HG02943 (cell line): ENCODE measurements at regions not wholly inside any gene's neighbourhood (a gene's known extent, or its start where the extent isn't known, plus 50 kb on each side); places are given as distances from the start of the nearest gene placed in this dataset.

ENCODE experiments used
- ATAC-seq: cut with Tn5 transposase; IDR thresholded peaks from one replicate; pipeline ENCODE4 v1.9.1; 2021; ENCODE audit warnings: mild to moderate bottlenecking, low read depth, moderate library complexity; ENCODE audit not compliant: unreplicated experiment

DNA sequence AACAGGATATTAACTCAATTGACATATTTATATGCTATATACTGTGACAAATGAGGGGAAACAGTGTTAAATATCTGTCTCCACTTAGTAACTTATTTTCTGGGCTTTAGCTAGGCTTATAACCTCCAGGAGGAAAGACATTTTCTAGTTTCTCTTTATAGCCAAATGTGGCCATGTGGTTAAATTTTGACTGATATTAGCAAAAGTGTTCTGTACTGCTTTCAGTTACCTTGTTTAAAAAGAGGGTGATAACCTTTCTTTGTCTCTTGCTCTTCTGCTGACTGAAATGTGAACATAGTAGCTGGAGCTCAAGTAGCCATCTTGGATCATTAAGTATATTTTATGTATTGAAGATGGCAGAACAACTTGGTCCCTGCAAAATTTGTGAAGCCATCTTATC lies 253.7 kb downstream of the PDHA2 start:
- ATAC-seq, result no peak

DNA sequence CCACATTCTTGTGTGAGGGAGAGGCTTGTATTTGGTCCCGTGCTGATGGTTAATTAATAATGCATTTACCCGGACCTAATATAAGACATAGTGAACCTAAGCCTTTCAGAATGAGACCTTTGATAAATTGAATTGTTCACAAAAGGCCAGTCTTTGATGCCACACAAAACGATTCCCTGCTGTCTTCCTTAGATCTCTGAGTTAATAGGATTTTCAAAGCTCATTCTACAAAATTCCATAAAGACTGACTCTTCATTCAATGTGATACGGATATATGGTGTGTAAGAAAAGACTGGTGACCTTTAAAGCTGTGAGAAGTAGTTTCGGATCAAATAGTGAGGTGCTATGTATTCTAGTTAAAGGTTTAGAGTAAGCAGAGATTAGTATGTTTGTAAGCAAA lies 254.3 kb downstream of the PDHA2 start:
- ATAC-seq, result no peak

DNA sequence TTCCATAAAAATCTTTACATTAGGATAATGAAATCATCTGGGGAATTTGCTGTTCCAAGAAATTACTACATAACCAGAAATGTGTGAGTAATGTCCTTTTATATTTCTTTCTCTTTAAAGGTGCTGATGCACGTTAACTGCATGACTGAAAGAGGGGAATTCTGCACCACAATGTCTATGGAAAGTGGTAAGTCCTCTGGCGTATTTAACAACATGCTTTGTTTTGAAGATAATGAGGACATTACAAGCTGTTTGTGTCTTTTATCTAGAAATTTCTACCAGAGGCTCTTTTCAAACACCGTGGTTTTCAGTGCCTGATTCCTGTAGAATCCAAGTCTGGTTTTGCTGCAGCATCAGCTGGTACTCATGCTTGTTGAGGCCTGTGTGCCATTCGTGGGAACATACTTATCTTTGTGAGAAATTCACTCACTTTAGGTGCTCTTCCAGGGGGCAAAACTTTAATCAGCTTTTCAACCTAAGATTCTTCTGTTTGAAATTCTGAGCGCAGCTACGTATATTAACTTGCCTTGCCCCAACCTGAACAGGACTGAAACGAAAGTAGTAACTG lies 257.2 kb downstream of the PDHA2 start:
- no peak for ATAC-seq

GRCh38 chr4:96097693-96098092 lies 257.8 kb downstream of the PDHA2 start:
- ATAC-seq, result no peak

DNA sequence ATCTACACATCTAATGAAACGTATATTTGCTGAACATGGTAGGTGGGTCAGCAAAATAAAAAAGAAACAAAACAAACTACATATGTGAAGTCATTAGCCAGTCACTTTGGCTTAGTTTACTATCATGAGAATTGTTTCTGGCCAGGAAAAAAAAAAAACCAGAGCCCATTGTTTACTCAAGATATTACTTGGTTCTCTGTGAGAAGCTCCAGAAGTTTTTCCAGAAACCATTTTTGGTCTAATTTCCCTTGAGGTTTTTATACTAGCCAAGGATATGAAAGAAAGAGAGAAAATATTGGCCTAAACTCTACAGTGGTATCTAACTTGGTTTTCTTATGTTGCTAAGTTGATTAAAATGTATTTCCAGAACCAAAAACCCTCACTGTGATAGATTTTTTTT lies 259.1 kb downstream of the PDHA2 start:
- no peak for ATAC-seq

GRCh38 chr4:96102541-96103026 lies 262.7 kb downstream of the PDHA2 start:
- ATAC-seq, result no peak

DNA sequence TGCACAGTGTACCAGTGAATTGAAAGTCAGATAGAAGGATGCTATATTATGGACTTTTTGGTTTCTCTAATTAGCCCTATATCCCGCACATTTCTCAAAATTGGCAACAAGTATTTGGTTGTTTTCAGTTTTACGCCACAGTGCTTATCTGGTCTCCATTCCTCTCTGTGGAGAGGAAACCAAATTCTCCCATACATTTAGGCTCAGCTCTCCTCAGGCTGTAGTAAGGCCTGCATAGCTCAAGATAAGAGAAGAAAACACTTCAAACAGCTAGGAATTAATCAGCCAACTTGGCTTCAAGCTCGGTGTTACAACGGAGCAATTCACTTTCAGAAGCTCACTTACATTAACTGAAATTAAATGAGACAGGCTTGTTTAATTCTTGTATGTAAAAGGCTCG lies 263.2 kb downstream of the PDHA2 start:
- ATAC-seq, result no peak

- no peak for ATAC-seq
Measured at GRCh38 chr4:96108146-96108545, 268.3 kb downstream of the PDHA2 start.

GRCh38 chr4:96112631-96113030 lies 272.7 kb downstream of the PDHA2 start:
- no peak for ATAC-seq

GRCh38 chr4:96120206-96120605 lies 280.3 kb downstream of the PDHA2 start:
- no peak for ATAC-seq

- ATAC-seq, result no peak
Measured at GRCh38 chr4:96126227-96126626, 286.3 kb downstream of the PDHA2 start.

GRCh38 chr4:96131186-96131585 lies 291.3 kb downstream of the PDHA2 start:
- ATAC-seq, result no peak

DNA sequence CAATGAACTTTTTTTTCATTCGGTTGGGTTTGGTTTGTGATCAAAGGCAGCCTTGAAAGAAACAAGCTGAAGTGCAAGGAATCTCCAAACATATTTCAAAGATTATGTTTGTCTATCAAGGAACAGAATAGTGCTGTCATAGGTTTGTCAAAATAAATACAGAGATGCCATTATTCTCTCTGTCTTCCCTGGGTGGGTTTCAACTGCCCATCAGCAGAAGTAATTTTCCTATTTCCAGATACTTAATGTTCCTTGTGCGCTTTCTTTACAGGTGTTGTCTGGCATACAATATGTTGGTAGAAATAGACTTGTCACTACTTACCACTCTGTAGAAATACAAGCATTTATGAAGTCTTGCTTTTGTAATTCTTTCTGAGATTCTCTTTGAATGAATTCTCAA lies 294.9 kb downstream of the PDHA2 start:
- no peak for ATAC-seq

DNA sequence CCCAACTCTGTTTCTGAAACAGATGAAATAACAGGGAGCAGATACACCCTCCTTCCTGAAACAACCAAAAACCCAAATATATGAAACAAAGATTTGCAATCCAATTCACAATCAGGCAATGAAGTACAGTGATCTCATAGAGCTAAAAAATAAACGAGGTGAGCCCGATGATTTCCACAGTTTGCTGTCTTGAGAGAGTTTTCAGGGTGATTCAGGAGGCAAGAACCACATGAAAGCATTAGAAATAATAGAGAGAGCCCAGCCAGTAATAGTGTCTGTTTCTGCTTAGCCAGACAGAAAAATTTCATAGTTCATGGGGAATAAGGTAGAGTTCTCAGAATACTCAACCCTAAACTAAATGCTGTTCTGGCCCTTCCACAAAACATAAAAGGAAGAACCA lies 296.2 kb downstream of the PDHA2 start:
- no peak for ATAC-seq

DNA sequence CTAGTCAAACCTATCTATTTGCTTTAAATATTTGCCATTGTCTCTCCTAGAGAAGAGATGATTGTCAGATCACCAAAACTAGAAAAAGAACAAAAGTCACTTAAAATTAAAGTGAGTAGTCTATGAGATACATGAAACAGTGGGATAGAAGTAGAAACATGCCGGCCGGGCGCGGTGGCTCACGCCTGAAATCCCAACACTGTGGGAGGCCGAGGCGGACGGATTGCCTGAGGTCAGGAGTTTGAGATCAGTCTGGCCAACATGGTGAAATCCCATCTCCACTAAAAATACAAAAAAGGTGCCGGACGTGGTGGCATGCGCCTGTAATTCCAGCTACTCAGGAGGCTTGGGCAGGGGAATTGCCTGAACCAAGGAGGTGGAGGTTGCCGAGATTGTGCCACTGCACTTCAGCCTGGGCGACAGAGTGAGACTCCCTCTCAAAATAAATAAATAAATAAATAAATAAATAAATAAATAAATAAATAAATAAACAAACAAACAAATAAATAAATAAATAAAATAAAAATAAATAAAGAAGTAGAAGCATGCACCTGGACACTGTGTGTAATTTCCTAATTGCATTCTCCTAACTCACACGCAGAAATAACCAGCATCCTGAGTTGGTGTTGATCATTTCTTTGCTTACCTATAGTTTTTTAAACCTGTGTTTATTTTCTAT lies 299.5 kb downstream of the PDHA2 start:
- no peak for ATAC-seq

DNA sequence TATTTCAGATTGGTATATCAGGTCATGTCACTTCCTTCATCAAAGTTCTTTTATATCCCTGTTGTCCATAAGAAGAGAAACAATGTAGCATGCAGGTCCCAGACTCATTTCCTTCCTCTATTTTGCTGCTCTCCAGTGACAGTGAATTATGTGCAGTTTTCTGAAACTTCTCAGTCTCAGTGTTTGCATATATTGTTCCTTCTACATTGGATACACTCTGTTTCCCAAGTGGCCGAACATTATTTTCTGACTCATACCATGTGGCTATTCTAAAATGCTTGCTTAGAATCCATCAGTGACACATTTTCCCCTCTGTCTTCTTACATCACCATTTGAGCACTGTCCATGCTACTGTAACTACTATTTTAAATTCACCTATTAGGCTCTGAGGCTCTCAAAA lies 305.7 kb downstream of the PDHA2 start:
- ATAC-seq, result no peak

GRCh38 chr4:96146686-96147085 lies 306.8 kb downstream of the PDHA2 start:
- no peak for ATAC-seq

DNA sequence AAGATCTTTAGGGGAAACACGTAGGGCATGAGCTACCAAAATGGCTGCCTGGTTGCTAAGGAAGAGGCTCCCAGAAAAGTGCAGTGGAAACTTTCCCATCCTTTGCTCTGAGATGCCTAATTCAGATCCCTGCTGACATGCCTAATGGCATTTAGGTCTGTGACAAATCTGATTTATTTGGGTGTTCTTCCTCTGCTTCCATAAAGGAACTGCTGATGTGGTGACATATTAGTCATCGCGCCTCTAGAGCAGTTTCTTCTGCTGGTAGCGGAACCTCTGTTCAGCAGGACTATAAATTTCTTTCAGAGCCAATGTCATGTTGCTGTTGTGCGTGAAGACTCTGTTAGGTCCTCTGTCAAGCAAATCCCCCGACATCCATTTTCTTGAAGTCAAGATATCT lies 310.0 kb downstream of the PDHA2 start:
- no peak for ATAC-seq

- ATAC-seq, result no peak
Measured at GRCh38 chr4:96150466-96150865, 310.6 kb downstream of the PDHA2 start.

- ATAC-seq, result no peak
Measured at GRCh38 chr4:96152824-96153223, 312.9 kb downstream of the PDHA2 start.

DNA sequence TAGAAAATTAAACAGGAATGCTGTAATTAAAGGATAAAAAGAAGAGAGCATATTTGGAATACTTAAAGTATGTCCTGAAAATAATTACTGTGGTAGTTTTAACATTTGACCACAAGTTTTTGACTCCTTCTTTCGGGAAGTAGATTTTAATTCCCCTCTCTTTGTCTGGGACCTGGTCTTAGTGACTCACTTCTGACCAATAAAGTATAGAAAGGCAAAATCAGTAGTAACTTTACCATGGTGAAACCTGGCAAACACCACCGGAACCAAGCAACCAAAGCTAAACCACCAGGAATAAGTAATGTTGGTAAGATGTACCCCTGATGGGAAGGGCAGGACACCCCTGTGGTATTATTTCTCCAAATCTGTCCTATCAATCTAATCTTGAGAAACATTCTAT lies 314.8 kb downstream of the PDHA2 start:
- ATAC-seq, result no peak

- no peak for ATAC-seq
Measured at GRCh38 chr4:96162636-96163035, 322.7 kb downstream of the PDHA2 start.
